ENCODE measurements at regions not wholly inside any gene's neighbourhood (a gene's known extent, or its start where the extent isn't known, plus 50 kb on each side); places are given as distances from the start of the nearest gene placed in this dataset.

DNA sequence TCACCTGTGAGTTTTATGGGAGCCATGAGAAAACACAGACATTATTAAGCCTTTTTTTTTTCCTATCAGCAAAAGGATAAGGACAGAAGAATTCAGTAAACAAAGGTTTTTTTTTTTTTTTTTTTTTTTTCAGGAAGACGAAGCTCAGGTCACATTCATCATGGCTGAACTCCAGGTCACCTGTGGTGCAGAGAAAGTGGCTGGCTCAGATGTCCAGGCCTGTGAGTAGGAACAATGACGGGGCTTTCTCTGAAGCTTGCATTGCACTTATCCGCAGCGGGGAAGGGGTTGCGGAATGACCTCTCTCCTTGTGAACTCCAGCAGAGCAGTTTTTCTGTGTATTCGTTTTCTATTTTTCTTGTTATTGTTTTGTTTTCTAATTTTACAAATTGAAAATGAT lies 759.6 kb upstream of the TMEM132C start:
- no TSS peak for BruUV-seq (replicated peaks)
- RAD21 ChIA-PET (ENCODE audit: unreplicated experiment): no interaction called here
- H3K79me2 ChIP-seq (ENCODE audit: control insufficient read depth, insufficient read depth, low read length): no peaks in the 10 kb centered on the region
- no peak for DNase-seq (ENCODE audit: low read depth, low spot score)
- no peaks in the 10 kb centered on the region for H3K4me1 ChIP-seq (ENCODE audit: control insufficient read depth, insufficient read depth, low read length)
- no peaks in the 10 kb centered on the region for H3K36me3 ChIP-seq (ENCODE audit: control insufficient read depth in 2 of 2, insufficient read depth in 2 of 2, low read length in 1 of 2)
- H3K27ac ChIP-seq (ENCODE audit: control insufficient read depth, insufficient read depth): no peak overlapping the region
- SMC1A ChIA-PET (ENCODE audit: uncharacterized antibody, unreplicated experiment): no interaction called here
- WGBS (ENCODE audit: insufficient coverage, insufficient replicate concordance, low lambda C conversion rate, missing lambda C conversion rate): 64% methylated on average over 5 of the region's 6 CpGs
- in situ Hi-C loops (cut with MboI): no loop called here
- H3K4me2 ChIP-seq (ENCODE audit: control insufficient read depth, insufficient read depth): no peak overlapping the region
- FAIRE-seq: no peak
- no peak for ATAC-seq
- no peaks in the 10 kb centered on the region for H4K20me1 ChIP-seq (ENCODE audit: control insufficient read depth, insufficient read depth)
- intact Hi-C loops (cut with micrococcal nuclease; ENCODE audit: unreplicated experiment): no loop called here
- TF ChIP-seq, protein P1, sequence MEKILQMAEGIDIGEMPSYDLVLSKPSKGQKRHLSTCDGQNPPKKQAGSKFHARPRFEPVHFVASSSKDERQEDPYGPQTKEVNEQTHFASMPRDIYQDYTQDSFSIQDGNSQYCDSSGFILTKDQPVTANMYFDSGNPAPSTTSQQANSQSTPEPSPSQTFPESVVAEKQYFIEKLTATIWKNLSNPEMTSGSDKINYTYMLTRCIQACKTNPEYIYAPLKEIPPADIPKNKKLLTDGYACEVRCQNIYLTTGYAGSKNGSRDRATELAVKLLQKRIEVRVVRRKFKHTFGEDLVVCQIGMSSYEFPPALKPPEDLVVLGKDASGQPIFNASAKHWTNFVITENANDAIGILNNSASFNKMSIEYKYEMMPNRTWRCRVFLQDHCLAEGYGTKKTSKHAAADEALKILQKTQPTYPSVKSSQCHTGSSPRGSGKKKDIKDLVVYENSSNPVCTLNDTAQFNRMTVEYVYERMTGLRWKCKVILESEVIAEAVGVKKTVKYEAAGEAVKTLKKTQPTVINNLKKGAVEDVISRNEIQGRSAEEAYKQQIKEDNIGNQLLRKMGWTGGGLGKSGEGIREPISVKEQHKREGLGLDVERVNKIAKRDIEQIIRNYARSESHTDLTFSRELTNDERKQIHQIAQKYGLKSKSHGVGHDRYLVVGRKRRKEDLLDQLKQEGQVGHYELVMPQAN (conservative IDR thresholded peaks at IDR 0.05): no peak
- TF ChIP-seq GATAD2B (conservative IDR thresholded peaks at IDR 0.05; ENCODE audit: low read depth) (no peak), CHD1 (IDR thresholded peaks at IDR 0.05; ENCODE audit: low read depth, low read length) (no peak), RUNX3 (IDR thresholded peaks at IDR 0.05; ENCODE audit: low read length) (no peak), TARDBP (IDR thresholded peaks at IDR 0.05; ENCODE audit: borderline replicate concordance) (no peak), BRCA1 (IDR thresholded peaks at IDR 0.05; ENCODE audit: low read depth, low read length) (no peak), MLLT1 (IDR thresholded peaks at IDR 0.05) (no peak), SREBF2 (IDR thresholded peaks at IDR 0.05; ENCODE audit: low read length) (no peak), ZNF274 (IDR thresholded peaks at IDR 0.05; ENCODE audit: insufficient read depth, insufficient read length) (no peak), SUPT20H (IDR thresholded peaks at IDR 0.05; ENCODE audit: borderline replicate concordance, control insufficient read depth, low read depth, low read length) (no peak), GABPA (IDR thresholded peaks at IDR 0.05; ENCODE audit: low read depth) (no peak), MEF2B (IDR thresholded peaks at IDR 0.05; ENCODE audit: partially characterized antibody, poor library complexity, severe bottlenecking) (no peak), HDAC2 (IDR thresholded peaks at IDR 0.05) (no peak), ZNF622 (IDR thresholded peaks at IDR 0.05) (no peak), SP1 (IDR thresholded peaks at IDR 0.05; ENCODE audit: low read depth, low read length) (no peak), POLR2AphosphoS2 (IDR thresholded peaks at IDR 0.05; ENCODE audit: low read depth, low read length) (no peak), SKIL (IDR thresholded peaks at IDR 0.05; ENCODE audit: low read depth, poor library complexity, severe bottlenecking) (no peak)
- TF ChIP-seq, protein P2, sequence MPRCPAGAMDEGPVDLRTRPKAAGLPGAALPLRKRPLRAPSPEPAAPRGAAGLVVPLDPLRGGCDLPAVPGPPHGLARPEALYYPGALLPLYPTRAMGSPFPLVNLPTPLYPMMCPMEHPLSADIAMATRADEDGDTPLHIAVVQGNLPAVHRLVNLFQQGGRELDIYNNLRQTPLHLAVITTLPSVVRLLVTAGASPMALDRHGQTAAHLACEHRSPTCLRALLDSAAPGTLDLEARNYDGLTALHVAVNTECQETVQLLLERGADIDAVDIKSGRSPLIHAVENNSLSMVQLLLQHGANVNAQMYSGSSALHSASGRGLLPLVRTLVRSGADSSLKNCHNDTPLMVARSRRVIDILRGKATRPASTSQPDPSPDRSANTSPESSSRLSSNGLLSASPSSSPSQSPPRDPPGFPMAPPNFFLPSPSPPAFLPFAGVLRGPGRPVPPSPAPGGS (IDR thresholded peaks at IDR 0.05; ENCODE audit: borderline replicate concordance, insufficient read depth, low read depth, low read length, poor library complexity, severe bottlenecking): no peak
- TF ChIP-seq, protein P3, sequence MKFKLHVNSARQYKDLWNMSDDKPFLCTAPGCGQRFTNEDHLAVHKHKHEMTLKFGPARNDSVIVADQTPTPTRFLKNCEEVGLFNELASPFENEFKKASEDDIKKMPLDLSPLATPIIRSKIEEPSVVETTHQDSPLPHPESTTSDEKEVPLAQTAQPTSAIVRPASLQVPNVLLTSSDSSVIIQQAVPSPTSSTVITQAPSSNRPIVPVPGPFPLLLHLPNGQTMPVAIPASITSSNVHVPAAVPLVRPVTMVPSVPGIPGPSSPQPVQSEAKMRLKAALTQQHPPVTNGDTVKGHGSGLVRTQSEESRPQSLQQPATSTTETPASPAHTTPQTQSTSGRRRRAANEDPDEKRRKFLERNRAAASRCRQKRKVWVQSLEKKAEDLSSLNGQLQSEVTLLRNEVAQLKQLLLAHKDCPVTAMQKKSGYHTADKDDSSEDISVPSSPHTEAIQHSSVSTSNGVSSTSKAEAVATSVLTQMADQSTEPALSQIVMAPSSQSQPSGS (IDR thresholded peaks at IDR 0.05; ENCODE audit: low read length): no peak
- POLR2A ChIA-PET: no interaction called here
- CTCF ChIA-PET: no interaction called here
- no peak overlapping the region for H3K4me3 ChIP-seq
- no peaks in the 10 kb centered on the region for H3K27me3 ChIP-seq (replicated peaks in 1 of 2; ENCODE audit: control insufficient read depth in 2 of 2, insufficient read depth in 2 of 2, low read length in 1 of 2)
- H2AFZ ChIP-seq (ENCODE audit: control insufficient read depth, low read depth, low read length): no peak overlapping the region
- no peak overlapping the region for H3K9ac ChIP-seq (ENCODE audit: control insufficient read depth, insufficient read depth, low read length)
- no peaks in the 10 kb centered on the region; the same call in 2 of the 3 replicates for H3K9me3 ChIP-seq (replicated peaks; ENCODE audit: control insufficient read depth, insufficient read depth, low read length)
